Effector memory CD8-positive, alpha-beta T cell (primary cell): ENCODE measurements at regions not wholly inside any gene's neighbourhood (a gene's known extent, or its start where the extent isn't known, plus 50 kb on each side); places are given as distances from the start of the nearest gene placed in this dataset.

Source experiments
- ATAC-seq: fragments of 150-1000 bp; cut with Tn5 transposase; replicated peaks from 2 replicates; pipeline ENCODE4 v1.10.0; 2021; ENCODE audit warnings: mild to moderate bottlenecking, moderate library complexity
- DNase-seq, 3 experiments: peaks; one replicate each; pipeline ENCODE4 v3.0.0; 2021
- H3K27ac Mint-ChIP-seq, 2 donors: one replicate each; pipeline ENCODE4 v1.8.0; 2022; ENCODE audit warnings: mild to moderate bottlenecking in 2 of 2, mixed read lengths in 2 of 2, moderate library complexity in 2 of 2
- H3K27me3 Mint-ChIP-seq, 2 donors: one replicate each; pipeline ENCODE4 v1.8.0; 2022; ENCODE audit warnings: mixed read lengths in 2 of 2
- H3K36me3 Mint-ChIP-seq: one replicate; pipeline ENCODE4 v1.8.0; 2022; ENCODE audit warnings: mild to moderate bottlenecking, moderate library complexity, mixed read lengths; ENCODE audit not compliant: insufficient read depth
- H3K4me1 Mint-ChIP-seq, 2 donors: one replicate each; pipeline ENCODE4 v1.8.0; 2022; ENCODE audit warnings: low read depth in 2 of 2, mixed read lengths in 2 of 2
- H3K4me3 Mint-ChIP-seq, 2 donors: one replicate each; pipeline ENCODE4 v1.8.0; 2022; ENCODE audit warnings: mild to moderate bottlenecking in 2 of 2, mixed read lengths in 2 of 2, moderate library complexity in 2 of 2
- H3K9me3 Mint-ChIP-seq, 2 donors: one replicate each; pipeline ENCODE4 v1.8.0; 2022; ENCODE audit warnings: mixed read lengths in 2 of 2

DNA sequence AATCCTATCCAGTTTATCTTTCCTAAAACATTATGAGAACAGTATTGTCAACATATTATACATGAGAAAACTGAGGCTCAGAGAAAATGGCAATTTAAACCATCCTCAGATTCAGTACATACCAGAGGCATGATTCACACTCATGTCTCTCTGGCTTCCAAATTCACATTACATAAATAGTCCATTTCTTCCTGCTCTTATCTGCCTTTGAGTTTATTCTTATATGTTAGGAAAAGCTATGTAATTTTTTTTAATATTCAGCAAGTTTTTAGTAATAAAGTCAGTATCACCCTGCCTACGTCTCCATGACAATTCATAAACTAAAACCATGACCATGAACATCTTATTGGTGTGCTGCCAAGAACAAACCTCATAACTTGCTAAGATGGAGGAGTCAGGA is 1260.2 kb upstream of the SORCS1 start:
- no peak for DNase-seq
- Mint-ChIP-seq H3K36me3 (no peaks in the 10 kb centered on the region), H3K9me3 (peaks cover 5 to 13% of the 10 kb centered on the region in 2 donors), H3K27ac (no peak overlapping the region), H3K27me3 (no peaks in the 10 kb centered on the region), H3K4me3 (no peak overlapping the region), H3K4me1 (no peaks in the 10 kb centered on the region)
- ATAC-seq, result no peak

GRCh38 chr10:108422286-108422685 is 1257.8 kb upstream of the SORCS1 start:
- H3K9me3 Mint-ChIP-seq, result peaks cover 8 to 13% of the 10 kb centered on the region in 2 donors
- ATAC-seq (no peak), DNase-seq (no peak)
- no peak overlapping the region for H3K27ac Mint-ChIP-seq
- H3K4me3 Mint-ChIP-seq, result no peak overlapping the region
- H3K4me1 Mint-ChIP-seq, result no peaks in the 10 kb centered on the region
- no peaks in the 10 kb centered on the region for H3K36me3 Mint-ChIP-seq
- no peaks in the 10 kb centered on the region for H3K27me3 Mint-ChIP-seq

- H3K27ac Mint-ChIP-seq, result no peak overlapping the region
- DNase-seq (no peak), ATAC-seq (no peak)
- no peaks in the 10 kb centered on the region for H3K4me1 Mint-ChIP-seq
- no peaks in the 10 kb centered on the region for H3K27me3 Mint-ChIP-seq
- H3K4me3 Mint-ChIP-seq, result no peak overlapping the region
- peaks cover 10 to 13% of the 10 kb centered on the region in 2 donors for H3K9me3 Mint-ChIP-seq
- H3K36me3 Mint-ChIP-seq, result no peaks in the 10 kb centered on the region
These were observed 1256.8 kb upstream of the SORCS1 start for GRCh38 chr10:108421266-108421665.

DNA sequence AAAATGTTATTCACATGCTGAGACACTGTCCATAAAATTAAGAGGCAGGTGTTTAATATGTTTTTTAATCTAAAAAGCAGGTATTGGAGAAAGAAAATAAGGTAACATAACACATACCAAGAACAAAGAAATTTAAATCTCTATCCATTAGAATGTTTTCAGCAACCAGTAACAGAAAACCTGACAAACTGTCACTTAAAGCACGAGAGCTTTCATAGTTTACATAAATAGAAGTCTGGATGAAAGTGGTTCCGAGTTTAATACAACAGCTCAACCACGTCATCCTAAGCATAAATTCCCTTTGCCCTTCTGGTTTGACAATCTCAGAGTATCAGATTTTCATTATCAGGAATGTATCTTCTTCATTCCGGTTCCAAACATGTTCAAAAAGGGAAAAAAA is 1249.4 kb upstream of the SORCS1 start:
- DNase-seq, result no peak
- no peak for ATAC-seq
- Mint-ChIP-seq H3K4me3 (no peak overlapping the region), H3K9me3 (peaks cover 11 to 14% of the 10 kb centered on the region in 2 donors), H3K27ac (no peak overlapping the region), H3K27me3 (no peaks in the 10 kb centered on the region), H3K4me1 (no peaks in the 10 kb centered on the region), H3K36me3 (peaks cover 2% of the 10 kb centered on the region)

DNA sequence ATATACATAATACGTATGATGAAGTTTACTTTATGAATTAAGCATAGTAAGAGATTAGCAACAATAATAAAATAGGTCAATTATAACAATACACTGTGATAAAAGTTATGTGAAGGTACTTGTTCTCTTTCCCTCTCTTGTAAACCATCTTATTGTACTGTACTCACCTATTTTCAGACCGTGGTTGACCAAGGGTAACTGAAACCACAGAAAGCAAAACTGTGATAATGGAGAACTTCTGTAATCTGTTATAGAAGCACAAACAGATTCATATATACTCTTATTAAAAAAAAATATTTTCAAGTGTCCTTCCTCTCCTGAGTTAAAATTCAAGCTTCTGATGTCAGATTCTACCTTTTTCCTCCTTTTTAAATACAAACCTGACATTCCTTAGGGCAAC is 1247.8 kb upstream of the SORCS1 start:
- no peak overlapping the region for H3K27ac Mint-ChIP-seq
- ATAC-seq, result no peak
- H3K9me3 Mint-ChIP-seq, result peaks cover 7 to 14% of the 10 kb centered on the region in 2 donors
- H3K27me3 Mint-ChIP-seq, result no peaks in the 10 kb centered on the region
- H3K4me3 Mint-ChIP-seq, result no peak overlapping the region
- no peak for DNase-seq
- peaks cover 2% of the 10 kb centered on the region for H3K36me3 Mint-ChIP-seq
- H3K4me1 Mint-ChIP-seq, result no peaks in the 10 kb centered on the region

DNA sequence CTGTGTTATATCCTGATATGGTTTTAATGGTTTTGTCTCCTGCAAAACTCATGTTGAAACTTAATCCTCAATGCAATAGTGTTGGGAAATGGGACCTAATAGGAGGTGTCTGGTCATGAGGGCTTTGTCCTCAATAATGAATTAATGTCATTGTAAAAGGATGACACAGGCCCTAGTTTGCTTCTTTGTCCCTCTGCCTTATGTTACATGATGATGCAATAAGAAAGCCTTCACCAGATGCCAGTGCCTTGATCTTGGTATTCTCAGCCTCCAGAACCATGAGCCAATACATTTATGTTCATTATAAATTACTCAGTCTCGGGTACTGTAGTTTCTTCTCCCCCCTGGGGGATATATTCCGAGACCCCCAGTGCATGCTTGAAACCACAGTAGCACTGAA is 1247.4 kb upstream of the SORCS1 start:
- H3K27ac Mint-ChIP-seq, result no peak overlapping the region
- H3K9me3 Mint-ChIP-seq, result peaks cover 7 to 14% of the 10 kb centered on the region in 2 donors
- H3K4me1 Mint-ChIP-seq, result no peaks in the 10 kb centered on the region
- DNase-seq, result no peak
- H3K4me3 Mint-ChIP-seq, result no peak overlapping the region
- H3K27me3 Mint-ChIP-seq, result no peaks in the 10 kb centered on the region
- H3K36me3 Mint-ChIP-seq, result peaks cover 2% of the 10 kb centered on the region
- no peak for ATAC-seq

DNA sequence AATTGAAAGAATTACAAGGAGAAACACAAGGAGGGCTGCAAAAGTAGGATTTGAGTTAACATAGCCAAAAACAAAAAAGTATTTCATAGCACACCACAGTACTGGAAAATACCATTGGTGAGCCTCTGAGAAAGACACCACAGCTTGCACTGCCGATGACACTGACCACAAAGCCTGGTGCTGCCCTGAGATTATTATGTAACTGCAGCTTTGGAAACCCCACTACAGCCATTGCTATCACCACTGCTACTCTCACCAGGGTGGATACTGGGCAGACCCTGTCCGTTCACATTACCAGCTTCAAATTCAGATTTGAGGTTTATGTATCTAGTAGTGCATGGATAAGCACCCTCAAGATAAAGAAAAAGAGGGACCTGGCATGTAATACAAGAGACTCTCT is 1246.7 kb upstream of the SORCS1 start:
- H3K4me3 Mint-ChIP-seq, result no peak overlapping the region
- ATAC-seq (no peak), DNase-seq (no peak)
- H3K9me3 Mint-ChIP-seq, result peaks cover 5 to 14% of the 10 kb centered on the region in 2 donors
- H3K27me3 Mint-ChIP-seq, result no peaks in the 10 kb centered on the region
- H3K4me1 Mint-ChIP-seq, result no peaks in the 10 kb centered on the region
- no peak overlapping the region for H3K27ac Mint-ChIP-seq
- H3K36me3 Mint-ChIP-seq, result peaks cover 2% of the 10 kb centered on the region

DNA sequence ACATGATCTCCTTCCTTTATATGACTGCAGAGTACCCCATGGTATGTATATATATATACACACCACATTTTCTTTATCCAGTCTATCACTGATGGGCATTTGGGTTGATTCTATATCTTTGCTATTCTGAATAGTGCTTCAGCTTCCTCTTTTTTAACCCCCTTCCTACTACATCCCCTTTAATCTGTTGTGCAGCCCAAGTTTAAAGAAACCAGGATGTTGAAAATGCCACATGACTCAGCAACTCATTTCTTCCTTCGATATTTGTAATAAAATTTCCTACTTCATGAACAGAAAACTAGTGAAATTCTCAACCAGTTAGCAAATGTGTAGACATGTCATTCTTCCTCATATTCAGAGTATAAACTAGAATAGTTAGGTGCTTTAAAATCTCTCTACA is 1245.7 kb upstream of the SORCS1 start:
- Mint-ChIP-seq H3K4me3 (no peak overlapping the region), H3K4me1 (no peaks in the 10 kb centered on the region), H3K36me3 (peaks cover 2% of the 10 kb centered on the region), H3K9me3 (peaks cover 4 to 14% of the 10 kb centered on the region in 2 donors), H3K27me3 (no peaks in the 10 kb centered on the region), H3K27ac (no peak overlapping the region)
- no peak for ATAC-seq
- DNase-seq, result no peak

DNA sequence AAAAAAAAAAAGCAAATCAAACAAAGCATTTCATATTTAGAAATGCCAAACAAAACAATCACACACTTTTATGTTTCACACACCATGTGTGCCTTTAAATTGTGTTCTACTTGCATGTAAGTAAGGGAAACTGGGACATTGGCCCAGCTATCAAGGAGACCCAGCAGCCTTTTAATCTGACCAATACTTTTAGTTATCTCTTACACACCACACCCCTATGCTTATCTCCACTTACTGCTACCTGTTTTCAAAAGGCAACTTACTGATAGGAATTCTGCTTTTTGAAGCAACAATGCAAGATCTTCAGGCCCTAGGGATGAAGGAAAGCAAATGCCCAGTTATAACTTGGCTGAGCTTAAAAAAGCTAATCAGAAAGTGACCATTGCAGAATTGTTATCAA is 1244.8 kb upstream of the SORCS1 start:
- Mint-ChIP-seq H3K27ac (no peak overlapping the region), H3K9me3 (peaks cover 4 to 14% of the 10 kb centered on the region in 2 donors), H3K36me3 (peaks cover 2% of the 10 kb centered on the region), H3K4me3 (no peak overlapping the region), H3K4me1 (no peaks in the 10 kb centered on the region), H3K27me3 (no peaks in the 10 kb centered on the region)
- no peak for ATAC-seq
- no peak for DNase-seq

DNA sequence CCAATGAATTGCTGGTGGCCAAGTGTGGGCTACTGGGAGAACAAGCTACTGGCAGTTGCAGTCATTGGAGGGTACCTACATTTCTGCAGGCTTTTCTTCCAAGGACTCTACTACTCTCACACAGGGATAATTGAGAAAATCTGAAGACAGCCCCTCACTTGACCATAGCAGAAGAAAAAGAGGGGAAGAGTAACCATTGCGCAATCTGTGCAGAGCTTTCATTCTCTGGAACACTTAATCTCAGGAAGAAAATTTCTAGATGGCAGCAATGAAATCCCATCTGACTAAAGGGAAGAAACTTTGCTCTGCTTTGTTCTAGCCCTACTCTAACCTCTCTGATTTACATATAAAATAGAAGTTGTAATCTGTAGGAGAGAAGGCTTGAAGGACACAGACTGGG is 1239.6 kb upstream of the SORCS1 start:
- ATAC-seq (no peak), DNase-seq (no peak)
- Mint-ChIP-seq H3K27ac (no peak overlapping the region), H3K36me3 (no peaks in the 10 kb centered on the region), H3K9me3 (no peaks in the 10 kb centered on the region), H3K4me3 (no peak overlapping the region), H3K4me1 (no peaks in the 10 kb centered on the region), H3K27me3 (no peaks in the 10 kb centered on the region)

- Mint-ChIP-seq H3K4me3 (no peak overlapping the region), H3K4me1 (no peaks in the 10 kb centered on the region), H3K36me3 (no peaks in the 10 kb centered on the region), H3K27me3 (no peaks in the 10 kb centered on the region), H3K9me3 (peaks cover 6 to 9% of the 10 kb centered on the region in 2 donors), H3K27ac (no peak overlapping the region)
- DNase-seq (no peak), ATAC-seq (no peak)
These were observed 1235.0 kb upstream of the SORCS1 start for GRCh38 chr10:108399465-108399864.

DNA sequence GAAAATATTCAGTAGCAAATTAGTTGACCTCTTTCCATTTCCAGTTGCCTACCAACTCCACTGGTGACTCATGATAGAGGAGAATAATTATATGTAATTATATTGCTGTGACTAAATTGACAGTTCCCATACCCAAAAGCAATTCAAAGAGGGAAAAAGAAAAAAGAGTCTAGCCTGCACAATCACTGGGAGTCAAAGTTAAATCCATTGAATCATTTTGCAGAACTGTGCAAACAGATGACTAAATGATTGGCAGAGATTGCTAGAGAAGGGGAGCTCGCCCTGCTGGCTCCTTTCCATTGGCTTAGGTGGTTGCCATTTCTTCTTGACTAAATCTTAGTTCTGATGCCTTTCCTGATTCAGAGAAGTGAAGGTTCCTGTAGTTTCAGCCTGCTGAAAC is 1228.6 kb upstream of the SORCS1 start:
- Mint-ChIP-seq H3K27ac (no peak overlapping the region), H3K4me1 (no peaks in the 10 kb centered on the region), H3K27me3 (no peaks in the 10 kb centered on the region), H3K4me3 (no peak overlapping the region), H3K36me3 (no peaks in the 10 kb centered on the region), H3K9me3 (peaks cover 7 to 12% of the 10 kb centered on the region in 2 donors)
- ATAC-seq, result no peak
- no peak for DNase-seq

DNA sequence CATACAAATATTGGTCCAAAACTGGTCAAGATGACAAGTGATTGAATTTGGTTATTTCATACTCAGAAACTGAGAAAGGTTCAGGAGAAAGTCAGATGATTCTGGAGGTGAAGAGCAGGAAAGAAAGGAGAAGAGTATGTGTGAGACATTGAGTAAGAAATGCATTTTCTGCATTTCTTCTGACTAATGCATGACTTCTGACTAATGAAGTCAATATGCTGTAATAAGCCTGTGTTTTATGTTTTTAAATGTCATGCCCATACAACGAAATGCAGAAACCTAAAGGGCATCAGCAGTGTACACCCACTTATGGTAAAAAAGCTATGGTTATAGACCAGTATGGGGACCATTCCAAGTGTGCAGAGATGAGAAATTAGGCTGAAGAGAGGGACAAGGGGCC is 1227.8 kb upstream of the SORCS1 start:
- H3K4me1 Mint-ChIP-seq, result no peaks in the 10 kb centered on the region
- no peak overlapping the region for H3K4me3 Mint-ChIP-seq
- DNase-seq (no peak), ATAC-seq (no peak)
- peaks cover 7 to 12% of the 10 kb centered on the region in 2 donors for H3K9me3 Mint-ChIP-seq
- no peaks in the 10 kb centered on the region for H3K36me3 Mint-ChIP-seq
- no peaks in the 10 kb centered on the region for H3K27me3 Mint-ChIP-seq
- no peak overlapping the region for H3K27ac Mint-ChIP-seq

GRCh38 chr10:108388706-108389105 is 1224.2 kb upstream of the SORCS1 start:
- H3K27ac Mint-ChIP-seq, result no peak overlapping the region
- H3K4me3 Mint-ChIP-seq, result no peak overlapping the region
- no peaks in the 10 kb centered on the region for H3K27me3 Mint-ChIP-seq
- DNase-seq (no peak), ATAC-seq (no peak)
- peaks cover 7 to 15% of the 10 kb centered on the region in 2 donors for H3K9me3 Mint-ChIP-seq
- H3K4me1 Mint-ChIP-seq, result no peaks in the 10 kb centered on the region
- no peaks in the 10 kb centered on the region for H3K36me3 Mint-ChIP-seq

DNA sequence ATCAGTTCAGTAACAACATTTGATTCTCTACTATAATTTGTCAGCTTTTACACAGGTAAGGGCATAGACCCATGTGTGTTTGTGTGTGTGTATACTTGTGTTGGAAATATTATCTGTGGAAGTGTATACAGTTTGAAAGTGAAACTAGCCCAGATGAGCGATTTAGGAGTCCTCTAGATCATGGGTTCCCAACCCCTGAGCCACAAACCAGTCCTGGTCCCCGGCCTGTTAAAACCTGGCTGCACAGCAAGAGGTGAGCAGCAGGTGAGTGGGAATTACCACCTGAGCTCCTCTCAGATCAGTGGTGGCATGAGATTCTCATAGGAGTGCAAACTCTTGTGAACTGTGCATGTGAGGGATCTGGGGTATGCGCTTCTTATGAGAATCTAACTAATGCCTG is 1221.5 kb upstream of the SORCS1 start:
- Mint-ChIP-seq H3K27ac (no peak overlapping the region), H3K27me3 (no peaks in the 10 kb centered on the region)
- ATAC-seq, result no peak

More for the DNA sequence above, 1221.5 kb upstream of the SORCS1 start:
- Mint-ChIP-seq H3K9me3 (peaks cover 7 to 15% of the 10 kb centered on the region in 2 donors), H3K36me3 (no peaks in the 10 kb centered on the region), H3K4me3 (no peak overlapping the region), H3K4me1 (no peaks in the 10 kb centered on the region)
- no peak for DNase-seq
